ENCODE measurements at regions not wholly inside any gene's neighbourhood (a gene's known extent, or its start where the extent isn't known, plus 50 kb on each side); places are given as distances from the start of the nearest gene placed in this dataset.

DNA sequence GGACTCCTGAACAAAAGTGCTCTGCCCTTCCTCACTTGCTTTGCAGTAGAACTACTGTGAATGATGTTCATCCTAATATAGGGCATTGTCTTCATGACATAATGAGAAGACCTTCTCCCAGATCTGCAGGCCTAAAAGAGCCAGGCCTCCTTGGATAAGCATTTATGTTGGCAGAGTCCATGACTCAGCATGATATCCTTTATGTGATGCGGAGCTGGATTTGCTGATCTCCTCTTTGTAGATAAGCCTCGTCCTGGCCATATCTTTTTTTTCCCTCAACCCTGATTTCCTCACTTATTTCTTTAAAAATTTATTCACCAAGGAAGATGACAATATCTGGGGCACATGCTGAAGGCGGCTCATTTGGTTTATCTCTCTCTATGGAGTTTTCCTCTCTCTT is 62.4 kb upstream of the TAS2R1 start:
- peak; percentile 77 for DNase-seq (ENCODE audit: low spot score)

DNA sequence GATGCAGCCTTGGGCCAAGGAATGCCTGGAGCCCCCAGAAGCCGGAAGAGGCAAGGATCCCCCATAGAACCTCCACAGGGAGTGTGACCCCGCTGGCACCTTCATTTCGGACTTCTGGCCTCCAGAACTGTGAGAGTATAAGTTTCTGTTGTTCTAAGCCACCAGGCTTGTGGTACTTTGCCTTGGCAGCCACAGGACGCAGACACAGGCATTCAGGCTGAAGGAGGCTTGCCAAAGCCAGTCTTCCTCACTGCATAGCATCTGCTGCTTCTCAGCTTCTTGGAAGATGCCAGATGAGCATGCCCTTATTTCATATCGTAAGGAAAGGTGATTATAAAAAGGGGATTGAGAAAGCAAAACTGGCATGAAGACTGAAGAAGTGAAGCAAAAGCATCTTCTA is 61.1 kb upstream of the TAS2R1 start:
- DNase-seq (ENCODE audit: low spot score): peak; percentile 10

DNA sequence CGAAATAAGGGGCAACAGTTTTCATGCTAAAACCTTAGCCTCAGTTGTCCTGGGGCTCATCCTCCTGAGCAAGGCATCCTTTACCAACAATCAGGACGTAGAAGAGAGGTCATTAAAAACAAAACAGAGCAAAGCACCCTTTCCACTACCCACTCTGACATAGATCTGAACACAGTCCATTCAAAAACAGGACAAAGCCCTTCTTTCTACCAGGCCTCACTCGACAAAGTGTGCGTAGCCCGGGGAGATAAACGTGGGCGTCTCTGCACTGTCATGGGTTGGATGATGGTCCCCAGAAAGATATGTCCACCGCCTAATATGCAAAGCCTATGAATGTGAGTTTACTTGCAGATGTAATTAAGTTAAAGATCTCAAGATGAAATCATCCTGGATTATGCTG is 60.6 kb upstream of the TAS2R1 start:
- DNase-seq (ENCODE audit: low spot score): no peak

DNA sequence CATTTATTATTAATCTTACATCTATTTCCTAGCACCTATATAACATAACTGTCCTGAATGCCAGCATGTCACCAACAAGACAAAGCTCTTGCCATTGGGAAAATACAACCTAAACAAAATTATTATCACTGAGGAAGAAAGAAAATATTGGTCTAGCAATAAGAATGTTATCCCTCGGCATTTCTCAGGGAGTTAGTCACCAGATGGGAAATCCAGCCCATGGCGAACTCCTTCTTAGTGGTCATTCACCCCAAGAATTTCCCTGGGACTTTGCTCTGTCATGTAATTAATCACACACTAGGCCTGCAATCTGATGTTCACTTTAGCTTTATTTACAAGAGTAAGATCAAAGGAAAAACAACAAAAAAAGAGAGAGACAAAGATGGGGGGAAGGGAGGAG is 56.1 kb upstream of the TAS2R1 start:
- peak; percentile 9 for DNase-seq (ENCODE audit: low spot score)

DNA sequence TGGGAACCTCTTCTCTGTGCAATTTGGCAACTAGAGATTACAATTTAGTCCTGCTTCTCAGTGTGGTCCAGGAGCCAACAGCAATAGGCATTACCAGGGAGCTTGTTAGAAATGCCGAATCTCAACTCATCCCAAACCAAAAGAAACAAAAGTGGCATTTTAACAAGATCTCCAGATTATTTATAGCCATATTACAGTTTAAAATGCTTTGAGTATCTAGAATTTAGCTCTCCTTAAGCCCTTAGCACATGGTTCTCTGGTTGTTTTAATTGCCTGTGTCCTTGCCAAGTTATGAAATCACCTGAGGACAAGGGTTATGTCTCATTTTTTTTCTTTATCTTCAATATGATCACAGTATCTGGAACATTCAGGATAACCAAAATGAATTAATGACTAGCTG is 51.6 kb upstream of the TAS2R1 start:
- peak; percentile 36 for DNase-seq (ENCODE audit: low spot score)

Measured in umbilical cord (tissue), 1 donor.